AG04450 (cell line): ENCODE measurements at regions not wholly inside any gene's neighbourhood (a gene's known extent, or its start where the extent isn't known, plus 50 kb on each side); places are given as distances from the start of the nearest gene placed in this dataset.

Source experiments
- CTCF ChIA-PET: fragments of 300-600, 350-600 bp; formaldehyde crosslinking; extraction: SDS; loops from one replicate; lab custom pipeline; 2022; ENCODE audit warnings: antibody characterized with exemption, inconsistent platforms; lab: Charles Lee
- POLR2A ChIA-PET: fragments of 350-600 bp; formaldehyde crosslinking; extraction: SDS; loops from one replicate; lab custom pipeline; 2021; ENCODE audit warnings: antibody characterized with exemption, inconsistent platforms; lab: Yijun Ruan, JAX
- DNase-seq: peaks from one replicate; pipeline ENCODE4 v3.0.0-alpha.2; 2011; ENCODE audit warnings: low read depth, low spot score
- H3K27ac ChIP-seq: one replicate; pipeline ENCODE4 v1.5.1; 2012; ENCODE audit warnings: low read depth, low read length, control low read depth
- H3K27me3 ChIP-seq: one replicate; pipeline ENCODE4 v1.6.0; 2012; ENCODE audit warnings: low read length; ENCODE audit not compliant: control insufficient read depth, insufficient read depth
- H3K4me3 ChIP-seq: 2 replicates; pipeline ENCODE4 v1.5.1; 2011; ENCODE audit warnings: mild to moderate bottlenecking, low read depth, low read length, control low read depth
- H3K9me3 ChIP-seq: 2 replicates; pipeline ENCODE4 v1.5.1; 2012; ENCODE audit warnings: low read length; ENCODE audit not compliant: control insufficient read depth, insufficient read depth
- TF ChIP-seq, protein P1 (sequence below): IDR thresholded peaks from 2 replicates; pipeline ENCODE4 v1.5.1; 2011; ENCODE audit warnings: low read depth, low read length, control low read depth, inconsistent platforms

GRCh38 chr6:11326116-11326515 lies 93.6 kb upstream of the NEDD9 start:
- POLR2A ChIA-PET, result interaction anchor here (0.6 kb wide), 1 partner anchor 119 kb away, joined by 5 read pairs; no protein-coding TSS in a partner anchor
- CTCF ChIA-PET, result no interaction called here
- Histone ChIP-seq H3K27me3 (no peaks in the 10 kb centered on the region), H3K9me3 (peaks cover 2% of the 10 kb centered on the region; the same call in 1 of the 2 replicates), H3K27ac (no peak overlapping the region), H3K4me3 (no peak overlapping the region)
- TF ChIP-seq, protein P1, sequence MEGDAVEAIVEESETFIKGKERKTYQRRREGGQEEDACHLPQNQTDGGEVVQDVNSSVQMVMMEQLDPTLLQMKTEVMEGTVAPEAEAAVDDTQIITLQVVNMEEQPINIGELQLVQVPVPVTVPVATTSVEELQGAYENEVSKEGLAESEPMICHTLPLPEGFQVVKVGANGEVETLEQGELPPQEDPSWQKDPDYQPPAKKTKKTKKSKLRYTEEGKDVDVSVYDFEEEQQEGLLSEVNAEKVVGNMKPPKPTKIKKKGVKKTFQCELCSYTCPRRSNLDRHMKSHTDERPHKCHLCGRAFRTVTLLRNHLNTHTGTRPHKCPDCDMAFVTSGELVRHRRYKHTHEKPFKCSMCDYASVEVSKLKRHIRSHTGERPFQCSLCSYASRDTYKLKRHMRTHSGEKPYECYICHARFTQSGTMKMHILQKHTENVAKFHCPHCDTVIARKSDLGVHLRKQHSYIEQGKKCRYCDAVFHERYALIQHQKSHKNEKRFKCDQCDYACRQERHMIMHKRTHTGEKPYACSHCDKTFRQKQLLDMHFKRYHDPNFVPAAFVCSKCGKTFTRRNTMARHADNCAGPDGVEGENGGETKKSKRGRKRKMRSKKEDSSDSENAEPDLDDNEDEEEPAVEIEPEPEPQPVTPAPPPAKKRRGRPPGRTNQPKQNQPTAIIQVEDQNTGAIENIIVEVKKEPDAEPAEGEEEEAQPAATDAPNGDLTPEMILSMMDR, result no peak
- DNase-seq, result no peak

- H3K9me3 ChIP-seq, result peaks cover 2% of the 10 kb centered on the region; the same call in 1 of the 2 replicates
- ChIA-PET CTCF (no interaction called here), POLR2A (no interaction called here)
- no peak for DNase-seq
- no peaks in the 10 kb centered on the region for H3K27me3 ChIP-seq
- no peak overlapping the region for H3K4me3 ChIP-seq
- TF ChIP-seq, protein P1, result no peak
- no peak overlapping the region for H3K27ac ChIP-seq
Observed at GRCh38 chr6:11324453-11325015, 92.1 kb upstream of the NEDD9 start.

DNA sequence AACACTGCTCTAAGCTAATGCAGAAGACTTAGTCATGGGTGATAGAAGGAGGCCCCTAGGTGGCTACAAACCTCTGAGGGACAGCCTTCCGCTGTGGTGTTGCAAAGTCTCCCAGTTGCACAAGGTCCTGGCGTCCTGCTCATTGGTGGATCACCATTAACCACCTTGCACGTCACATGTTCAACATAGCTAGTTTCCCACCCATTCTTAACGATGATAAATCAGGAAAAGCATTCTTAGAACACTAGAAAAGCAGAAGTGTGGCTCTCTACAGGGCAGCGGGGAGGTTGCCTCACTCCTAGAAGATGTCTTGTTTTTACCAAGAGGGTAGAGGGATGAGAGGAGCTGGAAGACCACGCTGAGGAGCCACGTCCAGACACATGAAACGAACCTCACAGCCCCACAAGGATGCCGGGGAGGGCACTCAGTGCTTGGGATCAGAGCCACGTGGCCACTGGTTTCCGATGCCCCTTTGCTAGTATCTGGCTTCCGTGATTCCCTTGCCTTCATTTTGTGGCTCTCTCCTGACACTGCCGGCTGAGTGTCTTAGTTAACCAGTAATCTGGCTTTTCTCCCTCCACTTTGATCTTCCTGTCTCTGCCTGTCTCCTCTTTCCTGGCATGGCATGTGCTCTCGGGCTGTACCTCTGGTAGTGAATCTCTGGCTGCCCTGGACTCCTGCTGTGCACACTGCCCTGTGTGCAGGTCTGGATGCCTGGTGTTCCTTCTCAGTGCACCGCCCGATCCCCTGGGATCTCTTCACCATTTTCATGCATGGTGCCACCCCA lies 91.4 kb upstream of the NEDD9 start:
- Histone ChIP-seq H3K9me3 (peaks cover 2% of the 10 kb centered on the region; the same call in 1 of the 2 replicates), H3K4me3 (no peak overlapping the region), H3K27ac (no peak overlapping the region), H3K27me3 (no peaks in the 10 kb centered on the region)
- POLR2A ChIA-PET, result no interaction called here
- TF ChIP-seq, protein P1, result no peak
- CTCF ChIA-PET, result no interaction called here
- DNase-seq, result no peak

GRCh38 chr6:11322252-11322885 lies 89.9 kb upstream of the NEDD9 start:
- Histone ChIP-seq H3K9me3 (peaks cover 2% of the 10 kb centered on the region; the same call in 1 of the 2 replicates), H3K4me3 (no peak overlapping the region), H3K27me3 (no peaks in the 10 kb centered on the region), H3K27ac (no peak overlapping the region)
- DNase-seq, result no peak
- POLR2A ChIA-PET, result no interaction called here
- TF ChIP-seq, protein P1, result no peak
- CTCF ChIA-PET, result no interaction called here
